ENCODE measurements at regions not wholly inside any gene's neighbourhood (a gene's known extent, or its start where the extent isn't known, plus 50 kb on each side); places are given as distances from the start of the nearest gene placed in this dataset.
A peak's percentile ranks its signal among the peaks of the same experiment; 100 is the strongest.

- H3K4me1 ChIP-seq (replicated peaks in 1 of 4; ENCODE audit: control insufficient read depth in 3 of 4, insufficient read depth in 4 of 4, low read length in 3 of 4), result no peaks in the 10 kb centered on the region
- no peak for TF ChIP-seq CHD7 (IDR thresholded peaks at IDR 0.05; ENCODE audit: insufficient replicate concordance, low read length)
Measured at GRCh38 chr9:80134487-80134886, 562.7 kb downstream of the TLE4 start.

More at GRCh38 chr9:80134487-80134886, 562.7 kb downstream of the TLE4 start:
- Histone ChIP-seq H3K9ac (replicated peaks in 1 of 4; ENCODE audit: extremely low read depth in 1 of 4, low read depth in 3 of 4, low read length in 3 of 4) (no peak overlapping the region), H2BK5ac (ENCODE audit: low read depth, low read length) (no peak overlapping the region), H3K56ac (replicated peaks; ENCODE audit: insufficient read length, low read depth, low read length) (no peak overlapping the region), H4K5ac (ENCODE audit: insufficient read length, low read depth, low read length) (no peak overlapping the region), H3K18ac (ENCODE audit: extremely low read depth, low read length) (no peak overlapping the region; the same call in 1 of the 2 replicates), H4K91ac (replicated peaks; ENCODE audit: insufficient read length, low read length) (no peak overlapping the region), H3K27ac (ENCODE audit: low read depth, low read length) (no peak overlapping the region), H3K4me3 (ENCODE audit: extremely low read depth in 1 of 4, insufficient read depth in 2 of 4, low read depth in 3 of 4, low read length in 4 of 4) (no peak overlapping the region), H2AFZ (ENCODE audit: low read length) (no peak overlapping the region), H4K8ac (ENCODE audit: extremely low read depth, insufficient read depth, low read length) (no peak overlapping the region), H3K4me2 (ENCODE audit: insufficient read depth in 1 of 2, low read depth in 2 of 2, low read length in 2 of 2) (0 out of 4 replicates have a peak overlapping the region, but pooled peaks of 1 of the 2 experiments have one; percentile 28), H2BK12ac (ENCODE audit: low read depth, low read length) (no peak overlapping the region), H3K23me2 (ENCODE audit: low read depth, low read length) (no peaks in the 10 kb centered on the region), H2AK5ac (ENCODE audit: low read depth, low read length) (no peak overlapping the region), H3K27me3 (replicated peaks in 1 of 4; ENCODE audit: control insufficient read depth in 3 of 4, extremely low read depth in 1 of 4, insufficient read depth in 3 of 4, low read length in 3 of 4) (no peaks in the 10 kb centered on the region), H3K36me3 (ENCODE audit: control insufficient read depth in 2 of 4, insufficient read depth in 4 of 4, low read length in 3 of 4) (no peaks in the 10 kb centered on the region), H3K4ac (replicated peaks; ENCODE audit: insufficient read length, low read depth, low read length) (no peak overlapping the region), H2BK15ac (ENCODE audit: low read length) (no peak overlapping the region), H3K23ac (ENCODE audit: insufficient read length) (no peak overlapping the region), H3K9me3 (ENCODE audit: insufficient read depth in 2 of 2, low read depth in 1 of 2, low read length in 1 of 2) (no peaks in the 10 kb centered on the region), H3K14ac (ENCODE audit: insufficient read length) (no peak overlapping the region), H4K20me1 (replicated peaks in 1 of 2; ENCODE audit: control insufficient read depth in 1 of 2, insufficient read depth in 2 of 2, low read length in 2 of 2) (no peaks in the 10 kb centered on the region), H2BK120ac (replicated peaks; ENCODE audit: low read depth, low read length) (no peak overlapping the region), H3K79me1 (ENCODE audit: low read depth, low read length) (no peaks in the 10 kb centered on the region), H3K79me2 (ENCODE audit: control insufficient read depth in 1 of 2, insufficient read depth in 2 of 2, low read length in 2 of 2) (no peaks in the 10 kb centered on the region), H2BK20ac (ENCODE audit: low read length) (no peak overlapping the region)
- ChIA-PET CTCF (ENCODE audit: partially characterized antibody) (no interaction called here), POLR2A (ENCODE audit: partially characterized antibody) (no interaction called here)
- WGBS, 2 experiments (ENCODE audit: extremely low coverage in 1 of 2, insufficient coverage in 1 of 2, insufficient read length in 1 of 2, insufficient replicate concordance in 2 of 2, low coverage in 1 of 2, low lambda C conversion rate in 2 of 2, missing lambda C conversion rate in 1 of 2), result 84% methylated on average over 2 of the region's 2 CpGs; no CpG with 5 or more reads in 1 of the 2 experiments
- FAIRE-seq (no peak), DNase-seq (ENCODE audit: low read depth in 1 of 2, low spot score in 2 of 2) (no peak)
